GM12865 (cell line): ENCODE measurements at regions not wholly inside any gene's neighbourhood (a gene's known extent, or its start where the extent isn't known, plus 50 kb on each side); places are given as distances from the start of the nearest gene placed in this dataset.

ENCODE experiments used
- DNase-seq: peaks from one replicate; pipeline ENCODE4 v3.0.0; 2010; ENCODE audit warnings: low read depth
- H3K4me3 ChIP-seq: 2 replicates; pipeline ENCODE4 v1.5.1; 2011; ENCODE audit warnings: mild to moderate bottlenecking, low read depth, low read length, control low read depth
- CTCF ChIP-seq: IDR thresholded peaks from 2 replicates; pipeline ENCODE4 v1.5.1; 2011; ENCODE audit warnings: low read length, control low read depth, low read depth, inconsistent platforms; ENCODE audit not compliant: insufficient read depth; ENCODE audit errors: missing control alignments

DNA sequence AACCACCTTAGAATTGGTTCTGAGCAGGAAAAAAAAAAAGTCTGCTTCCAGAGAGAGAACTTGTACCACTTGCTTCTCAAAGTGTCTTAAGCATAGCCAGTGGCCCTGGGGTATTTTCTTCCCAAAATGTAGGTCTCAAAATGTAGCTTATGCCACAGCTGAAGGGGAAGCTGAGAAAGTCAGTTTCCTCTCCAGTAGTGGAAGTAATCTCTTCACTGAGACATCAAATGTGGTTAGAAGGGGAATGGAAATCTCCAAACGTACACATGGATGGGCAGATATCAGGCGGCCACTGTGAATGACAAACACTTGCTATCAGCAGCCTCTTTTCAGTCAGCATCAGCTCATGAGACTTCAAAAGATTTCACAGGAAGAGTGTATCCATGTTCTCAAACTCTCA lies 841.2 kb downstream of the TUSC7 start:
- H3K4me3 ChIP-seq: no peak overlapping the region
- no peak for TF ChIP-seq CTCF
- DNase-seq: no peak

DNA sequence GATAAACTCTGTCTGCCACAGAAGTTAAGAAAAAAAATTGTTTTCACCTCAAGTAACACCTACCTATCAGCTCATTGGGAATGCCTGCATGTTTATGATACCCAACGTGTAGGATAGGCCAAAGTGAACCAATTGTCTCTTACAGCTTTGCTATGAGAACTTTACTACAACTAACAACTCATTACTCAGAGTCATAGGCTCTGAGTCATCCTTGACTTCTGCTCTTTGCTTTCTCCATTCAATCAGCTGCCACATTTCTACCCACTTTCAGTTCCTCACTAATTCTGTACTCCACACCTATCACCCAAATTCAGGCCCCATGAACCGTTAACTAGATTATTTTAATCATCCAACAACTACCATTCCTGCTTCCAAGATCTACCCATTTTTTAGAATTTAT lies 843.9 kb downstream of the TUSC7 start:
- H3K4me3 ChIP-seq: no peak overlapping the region
- TF ChIP-seq CTCF: no peak
- peak; percentile 10 for DNase-seq

- no peak for DNase-seq
- no peak for TF ChIP-seq CTCF
- H3K4me3 ChIP-seq: no peak overlapping the region
Observed at GRCh38 chr3:117556646-117557407, 847.2 kb downstream of the TUSC7 start.

DNA sequence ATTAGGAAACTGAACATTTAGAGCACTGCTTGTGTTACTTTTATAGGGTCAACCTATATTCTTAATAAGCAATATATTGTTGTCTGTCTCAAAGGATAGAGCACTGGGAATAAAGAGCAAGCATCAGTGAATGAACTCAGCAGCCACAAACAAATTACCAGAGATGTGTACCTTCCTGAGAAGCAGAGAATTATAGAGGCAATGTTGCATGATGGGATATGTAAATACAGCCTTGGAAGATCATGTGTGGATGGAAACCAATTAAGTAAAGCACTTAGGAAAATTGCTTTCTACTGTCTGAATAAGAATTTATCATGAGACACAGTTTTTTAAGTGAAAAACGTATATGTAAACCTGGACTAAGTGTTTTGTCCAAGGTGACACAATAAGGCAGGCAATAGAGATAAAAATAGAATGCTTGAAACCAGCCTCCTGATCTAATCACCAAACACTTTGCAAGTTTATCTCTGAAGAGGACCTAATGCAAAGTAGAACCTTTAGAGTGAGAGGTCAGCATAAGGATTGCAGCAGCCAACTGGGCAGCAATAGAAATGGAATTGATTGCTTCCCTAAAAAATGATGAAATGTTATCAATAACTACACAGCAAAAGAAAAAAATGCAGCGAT lies 848.0 kb downstream of the TUSC7 start:
- no peak for TF ChIP-seq CTCF
- DNase-seq: no peak
- H3K4me3 ChIP-seq: no peak overlapping the region

DNA sequence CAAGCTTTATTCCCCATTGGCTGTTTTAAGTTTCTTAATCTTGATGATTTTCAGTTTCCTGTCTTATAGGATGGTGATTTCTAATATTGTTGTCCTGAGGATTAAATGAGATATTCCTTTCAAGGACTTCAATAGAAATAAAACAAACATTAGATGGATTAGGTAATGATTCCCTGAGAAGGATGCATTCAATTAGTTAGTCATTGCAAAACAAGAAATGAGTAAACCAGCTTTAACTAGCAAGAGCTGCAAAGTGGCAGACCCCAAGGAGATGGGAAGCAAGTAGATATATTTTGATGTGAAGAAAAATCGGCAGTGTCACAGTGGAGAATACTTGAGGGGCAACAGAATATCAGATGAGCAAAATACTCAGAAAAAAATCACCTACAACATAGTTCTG lies 849.1 kb downstream of the TUSC7 start:
- DNase-seq: no peak
- H3K4me3 ChIP-seq: no peak overlapping the region
- TF ChIP-seq CTCF: no peak

GRCh38 chr3:117562000-117562399 lies 852.4 kb downstream of the TUSC7 start:
- TF ChIP-seq CTCF: no peak
- no peak overlapping the region for H3K4me3 ChIP-seq
- DNase-seq: no peak
